GM03348 (cell line): ENCODE measurements at regions not wholly inside any gene's neighbourhood (a gene's known extent, or its start where the extent isn't known, plus 50 kb on each side); places are given as distances from the start of the nearest gene placed in this dataset.

Experiments
- DNase-seq: peaks from one replicate; pipeline ENCODE4 v3.0.0; 2012; ENCODE audit warnings: low spot score

GRCh38 chr4:137738375-137738990 is 206.2 kb upstream of the PCDH18 start:
- DNase-seq, result no peak

GRCh38 chr4:137735561-137736104 is 203.3 kb upstream of the PCDH18 start:
- no peak for DNase-seq

DNA sequence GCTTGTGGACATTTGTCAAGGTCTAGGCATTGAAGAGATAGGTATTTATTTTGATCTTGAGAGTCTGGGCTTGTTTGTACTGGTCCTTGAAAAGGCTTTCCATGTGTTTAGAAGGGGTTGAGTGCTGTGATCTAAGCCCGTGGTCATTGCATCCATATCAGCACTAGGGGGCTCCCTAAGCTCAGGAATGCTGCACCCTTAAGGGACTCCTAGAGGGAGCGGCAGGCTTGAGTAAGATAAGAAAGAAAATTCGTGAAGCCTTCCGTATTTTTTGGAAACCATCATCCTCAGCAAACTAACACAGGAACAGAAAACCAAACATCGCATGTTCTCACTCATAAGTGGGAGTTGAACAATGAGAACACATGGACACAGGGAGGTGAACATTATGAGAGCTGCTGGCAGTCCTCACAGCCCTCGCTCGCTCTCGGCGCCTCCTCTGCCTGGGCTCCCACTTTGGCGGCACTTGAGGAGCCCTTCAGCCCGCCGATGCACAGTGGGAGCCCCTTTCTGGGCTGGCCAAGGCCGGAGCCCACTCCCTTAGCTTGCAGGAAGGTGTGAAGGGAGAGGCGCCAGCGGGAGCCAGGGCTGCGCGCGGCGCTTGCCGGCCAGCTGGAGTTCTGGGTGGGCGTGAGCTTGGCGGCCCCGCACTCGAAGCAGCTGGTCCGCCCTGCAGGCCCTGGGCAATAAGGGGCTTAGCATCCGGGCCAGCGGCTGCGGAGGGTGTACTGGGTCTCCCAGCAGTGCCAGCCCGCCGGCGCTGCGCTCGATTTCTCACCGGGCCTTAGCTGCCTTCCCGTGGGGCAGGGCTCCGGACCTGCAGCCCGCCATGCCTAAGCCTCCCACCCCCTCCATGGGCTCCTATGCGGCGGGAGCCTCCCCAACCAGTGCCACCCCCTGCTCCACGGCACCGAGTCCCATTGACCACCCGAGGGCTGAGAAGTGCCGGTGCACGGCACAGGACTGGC is 201.2 kb upstream of the PCDH18 start:
- DNase-seq, result peak; percentile 28

DNA sequence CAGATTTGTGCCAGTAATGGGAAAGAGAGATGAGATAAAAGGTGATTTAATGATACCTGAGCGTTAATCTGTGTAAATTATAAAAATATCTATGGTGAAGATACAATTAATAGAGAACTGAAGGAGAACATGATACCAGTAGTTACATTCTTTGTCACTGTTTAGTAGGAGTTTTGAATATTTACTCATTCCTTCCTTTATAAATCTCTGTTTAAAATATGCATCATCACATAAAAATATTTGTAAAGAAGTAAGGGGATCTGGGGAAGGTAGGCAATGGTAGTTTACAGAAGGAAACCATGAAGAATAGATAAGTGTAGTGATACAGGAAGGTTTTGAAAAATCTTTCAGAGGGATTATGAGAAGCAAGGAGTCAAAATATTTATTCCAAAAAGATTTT is 190.6 kb upstream of the PCDH18 start:
- DNase-seq, result no peak

DNA sequence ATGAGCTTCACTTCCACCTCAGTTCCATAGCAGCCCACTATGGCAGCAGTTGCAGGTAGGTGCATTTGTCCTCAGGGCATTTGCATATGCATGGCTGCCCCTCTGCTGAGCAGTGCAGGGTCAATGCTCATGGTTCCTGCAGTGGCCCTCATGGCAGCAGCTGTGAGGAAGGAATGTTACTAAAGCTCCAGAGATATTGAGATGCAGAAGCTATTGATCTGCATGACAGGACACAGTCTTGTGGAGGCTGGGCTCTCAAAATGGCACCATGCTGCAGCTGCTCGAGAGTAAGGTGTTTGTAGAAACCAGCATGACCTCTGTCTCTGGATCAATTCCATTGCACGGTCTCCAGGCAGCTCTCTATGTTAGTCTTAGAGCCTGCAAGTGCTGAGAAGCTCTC is 179.2 kb upstream of the PCDH18 start:
- no peak for DNase-seq

GRCh38 chr4:137707626-137708025 is 175.3 kb upstream of the PCDH18 start:
- DNase-seq, result no peak

GRCh38 chr4:137707102-137707620 is 174.9 kb upstream of the PCDH18 start:
- DNase-seq, result no peak

DNA sequence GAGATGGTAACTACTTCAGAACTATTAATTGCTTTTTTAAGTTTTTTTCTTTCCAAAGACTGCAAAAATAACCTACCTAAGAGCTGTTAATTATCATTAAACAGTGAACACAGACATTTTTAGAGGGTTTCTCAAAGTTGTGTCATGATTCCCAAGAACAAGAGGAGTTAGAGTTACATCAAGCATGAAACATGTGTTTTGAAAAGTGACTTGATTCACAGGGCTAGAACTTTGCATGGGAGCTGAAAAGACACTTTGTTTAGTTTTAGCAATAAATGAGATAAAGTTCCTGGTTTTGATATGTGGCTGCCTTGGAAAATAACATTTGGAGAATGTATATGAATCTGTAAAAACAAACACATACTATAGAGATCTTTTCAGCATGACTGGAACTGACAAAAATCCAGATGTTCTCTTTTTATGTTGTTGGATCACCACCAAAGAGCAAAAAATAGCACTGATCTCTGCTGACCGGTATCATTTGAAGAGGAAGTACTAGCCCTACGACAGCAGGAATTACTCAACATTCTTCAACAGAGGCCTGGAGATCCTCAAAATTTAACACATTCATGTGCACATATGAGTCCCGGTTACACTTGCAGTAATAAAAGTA is 173.0 kb upstream of the PCDH18 start:
- peak; percentile 71 for DNase-seq

DNA sequence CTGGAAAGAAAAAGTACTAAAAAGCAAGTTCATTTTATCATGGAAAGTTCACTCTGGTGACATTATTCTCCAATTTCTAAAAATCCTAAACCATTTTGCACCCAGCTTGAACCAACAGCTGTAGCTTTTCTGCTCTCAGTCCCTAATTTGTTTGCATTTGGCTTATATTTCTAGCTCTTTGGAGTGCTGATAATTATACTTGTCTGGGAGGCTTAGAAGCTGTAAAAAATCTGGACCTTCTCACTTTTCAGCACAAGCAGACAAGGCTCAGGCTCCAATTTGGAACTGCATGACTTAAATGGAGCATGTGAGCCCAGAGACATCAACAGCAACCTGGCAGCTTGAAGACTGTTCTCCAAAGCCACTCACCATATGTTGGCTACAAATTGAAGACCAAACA is 170.9 kb upstream of the PCDH18 start:
- no peak for DNase-seq

GRCh38 chr4:137702512-137702911 is 170.2 kb upstream of the PCDH18 start:
- no peak for DNase-seq

DNA sequence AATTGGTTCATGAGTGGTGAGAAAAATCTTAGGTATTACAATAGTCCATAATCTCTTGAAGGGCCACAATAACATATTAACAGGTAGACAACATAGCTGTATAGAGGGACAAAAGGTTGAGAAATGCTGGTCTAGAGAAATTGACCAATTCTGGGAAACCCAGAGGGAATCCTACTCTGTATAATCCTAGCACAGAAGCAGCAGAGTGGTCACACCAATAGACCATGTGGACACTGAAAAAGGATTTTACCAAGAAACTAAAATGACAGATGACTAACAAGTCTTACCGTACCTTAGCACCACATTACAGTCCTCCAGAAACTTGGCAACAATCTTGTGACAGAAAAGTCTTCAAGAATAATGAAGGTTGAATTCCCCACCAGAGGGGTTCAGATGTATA is 169.1 kb upstream of the PCDH18 start:
- DNase-seq, result no peak

- DNase-seq, result no peak
Measured at GRCh38 chr4:137700751-137701150, 168.5 kb upstream of the PCDH18 start.

DNA sequence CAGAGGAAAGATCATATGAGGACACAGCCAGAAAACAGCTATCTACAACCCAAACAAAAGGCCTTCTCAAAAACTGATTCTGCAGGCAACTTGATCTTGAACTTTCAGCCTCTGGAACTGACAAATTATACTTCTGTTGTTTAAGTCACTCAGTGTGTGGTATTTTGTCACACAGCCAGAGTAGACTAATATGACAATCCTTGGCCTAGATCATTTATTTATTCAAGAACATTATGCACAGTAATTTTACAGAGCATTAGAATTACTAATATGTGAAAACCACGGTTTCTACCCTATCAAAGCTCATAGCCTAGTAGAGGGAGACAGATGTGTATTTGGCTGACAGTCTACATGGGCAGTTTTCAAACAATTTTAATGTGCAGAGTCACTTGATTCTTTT is 167.8 kb upstream of the PCDH18 start:
- DNase-seq, result no peak

DNA sequence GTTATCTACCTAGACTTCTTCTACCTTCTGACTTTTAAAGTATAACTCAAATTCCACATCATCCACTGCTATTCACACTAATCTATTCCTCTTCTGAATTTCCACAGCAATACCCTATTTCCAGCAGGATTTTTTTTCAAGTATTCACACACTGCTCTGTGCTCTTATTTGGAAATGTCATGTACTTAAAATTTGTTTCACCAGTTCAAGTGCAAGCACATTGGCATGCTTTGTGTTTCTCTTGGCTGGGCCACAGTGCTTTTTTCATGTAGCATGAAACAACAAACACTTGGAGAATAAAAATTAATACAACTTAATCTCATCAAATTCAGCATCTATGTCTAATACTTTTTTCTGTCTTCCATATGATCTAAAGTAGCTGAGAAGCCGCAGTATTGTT is 161.8 kb upstream of the PCDH18 start:
- DNase-seq, result no peak

GRCh38 chr4:137693641-137694040 is 161.3 kb upstream of the PCDH18 start:
- DNase-seq, result no peak

DNA sequence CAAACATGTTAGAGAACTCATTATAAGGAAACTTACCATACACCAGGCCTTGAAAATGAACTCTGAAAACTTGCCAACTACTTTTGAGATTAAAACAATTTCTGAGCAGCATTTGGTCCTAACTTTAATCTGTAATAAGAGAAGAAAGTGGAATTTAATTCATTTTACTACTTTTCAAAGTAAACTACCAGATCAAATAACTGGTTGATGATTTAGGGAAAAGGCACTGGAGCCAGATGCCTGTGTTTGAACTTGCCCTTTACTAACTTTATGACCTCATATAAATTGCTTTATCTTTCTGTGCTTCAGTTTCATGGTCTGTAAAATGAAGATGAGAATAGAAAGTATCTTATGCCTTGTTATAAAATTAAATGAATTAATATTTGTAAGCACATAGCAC is 159.9 kb upstream of the PCDH18 start:
- no peak for DNase-seq

GRCh38 chr4:137688651-137689050 is 156.4 kb upstream of the PCDH18 start:
- no peak for DNase-seq

GRCh38 chr4:137685357-137685756 is 153.1 kb upstream of the PCDH18 start:
- peak; percentile 20 for DNase-seq

GRCh38 chr4:137681081-137681480 is 148.8 kb upstream of the PCDH18 start:
- DNase-seq, result no peak

- DNase-seq, result peak; percentile 20
Measured at GRCh38 chr4:137678796-137679195, 146.5 kb upstream of the PCDH18 start.

DNA sequence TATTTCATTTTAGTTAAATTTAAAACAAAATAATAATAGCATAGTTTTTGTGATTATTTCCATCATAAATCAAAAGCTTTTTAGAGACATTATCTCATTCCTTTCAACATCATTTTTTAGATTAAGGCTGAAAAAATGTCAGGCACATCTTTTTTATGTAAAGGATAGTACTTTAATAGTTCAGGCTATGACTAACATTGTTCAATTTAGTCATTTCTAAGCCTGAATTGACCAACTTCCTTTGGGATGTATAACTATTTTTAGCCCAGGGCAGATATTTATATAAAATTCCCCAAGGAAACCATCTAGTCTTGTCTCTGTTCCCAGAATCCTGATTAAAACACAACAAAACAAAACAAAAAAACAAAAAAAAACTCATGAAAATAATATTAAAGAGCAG is 145.6 kb upstream of the PCDH18 start:
- DNase-seq, result peak; percentile 57

DNA sequence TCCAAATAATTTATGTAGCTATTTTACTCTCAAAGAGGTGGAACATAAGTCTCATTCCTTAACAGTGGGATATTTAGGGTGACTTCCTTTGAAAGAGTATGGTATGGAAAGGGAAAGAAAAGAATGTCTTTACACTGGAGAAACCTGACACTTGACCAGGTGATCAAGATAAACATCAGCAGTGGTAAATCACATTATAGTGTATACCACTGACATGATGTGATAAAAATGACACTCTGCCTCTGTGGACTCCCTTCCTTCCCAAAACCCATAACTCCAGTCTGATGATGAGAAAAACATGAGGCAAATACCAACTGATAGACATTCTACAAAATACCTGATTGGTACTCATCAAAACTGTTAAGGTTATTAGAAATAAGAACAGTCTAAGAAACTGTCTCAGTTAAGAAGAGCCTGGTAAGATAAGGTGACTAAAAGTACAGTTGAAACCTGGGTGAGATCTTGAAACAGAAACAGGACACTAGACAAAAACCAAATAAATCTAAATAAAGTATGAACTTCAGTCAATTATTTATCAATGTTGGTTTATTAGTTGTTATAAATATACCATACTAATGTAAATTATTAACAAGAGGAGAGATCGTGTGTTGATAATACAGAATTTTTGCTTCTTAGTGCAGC is 144.2 kb upstream of the PCDH18 start:
- DNase-seq, result no peak
